Hepatocyte (in vitro differentiated cells): ENCODE measurements at regions not wholly inside any gene's neighbourhood (a gene's known extent, or its start where the extent isn't known, plus 50 kb on each side); places are given as distances from the start of the nearest gene placed in this dataset.

Experiments used
- DNase-seq: peaks from one replicate; pipeline ENCODE4 v3.0.0-alpha.2; 2016; ENCODE audit warnings: low spot score
- H2AFZ ChIP-seq: fragments of 200-600 bp; sonication (generic); 2 replicates; pipeline ENCODE4 v1.6.0; 2016; ENCODE audit warnings: antibody characterized with exemption, mild to moderate bottlenecking
- H3K27ac ChIP-seq: fragments of 200-600 bp; sonication (generic); 2 replicates; pipeline ENCODE4 v1.5.1; 2016; ENCODE audit warnings: mild to moderate bottlenecking
- H3K27me3 ChIP-seq: fragments of 200-600 bp; sonication (generic); 2 replicates; pipeline ENCODE4 v1.6.1; 2016
- H3K36me3 ChIP-seq: fragments of 200-600 bp; sonication (generic); replicated peaks from 2 replicates; pipeline ENCODE4 v1.5.1; 2016; ENCODE audit warnings: low read depth; ENCODE audit not compliant: insufficient read depth
- H3K4me1 ChIP-seq: fragments of 200-600 bp; sonication (generic); 2 replicates; pipeline ENCODE4 v1.5.1; 2016; ENCODE audit warnings: mild to moderate bottlenecking, moderate library complexity; ENCODE audit not compliant: insufficient read depth
- H3K4me2 ChIP-seq: fragments of 200-600 bp; sonication (generic); 2 replicates; pipeline ENCODE4 v1.6.0; 2016
- H3K4me3 ChIP-seq: fragments of 200-600 bp; sonication (generic); 2 replicates; pipeline ENCODE4 v1.5.1; 2016; ENCODE audit warnings: mild to moderate bottlenecking
- H3K79me2 ChIP-seq: fragments of 200-600 bp; sonication (generic); 2 replicates; pipeline ENCODE4 v1.6.0; 2017; ENCODE audit warnings: mild to moderate bottlenecking
- H3K9me2 ChIP-seq: fragments of 200-600 bp; sonication (generic); replicated peaks from 2 replicates; pipeline ENCODE4 v1.6.0; 2017; ENCODE audit warnings: mild to moderate bottlenecking; ENCODE audit not compliant: insufficient read depth
- H3K9me3 ChIP-seq: fragments of 200-600 bp; sonication (generic); 2 replicates; pipeline ENCODE4 v1.5.1; 2016; ENCODE audit warnings: low read depth, mild to moderate bottlenecking
- H4K20me1 ChIP-seq: fragments of 200-600 bp; sonication (generic); 2 replicates; pipeline ENCODE4 v1.6.0; 2016; ENCODE audit warnings: mild to moderate bottlenecking; ENCODE audit not compliant: insufficient read depth, poor library complexity, severe bottlenecking
- CTCF ChIP-seq: fragments of 200-600 bp; sonication (generic); IDR thresholded peaks from 2 replicates; pipeline ENCODE4 v1.5.1; 2016; ENCODE audit warnings: antibody characterized with exemption, mild to moderate bottlenecking; ENCODE audit not compliant: poor library complexity
- EZH2 ChIP-seq: fragments of 200-600 bp; sonication (generic); IDR thresholded peaks from 2 replicates; pipeline ENCODE4 v1.6.1; 2016; ENCODE audit warnings: antibody characterized with exemption, mild to moderate bottlenecking, borderline replicate concordance
- EZH2phosphoT487 ChIP-seq: fragments of 200-600 bp; sonication (generic); IDR thresholded peaks from one replicate; pipeline ENCODE4 v1.6.1; 2018; ENCODE audit warnings: antibody characterized with exemption, mild to moderate bottlenecking, low read depth, moderate library complexity; ENCODE audit not compliant: unreplicated experiment, severe bottlenecking
- WGBS: methylation state at CpG from one replicate; pipeline ENCODE4 v1.1.6; 2016; ENCODE audit warnings: low lambda C conversion rate; ENCODE audit errors: missing lambda C conversion rate; 5-methylcytosine and 5-hydroxymethylcytosine counted together

- WGBS: 85% methylated on average over 8 of the region's 8 CpGs
- no peak for DNase-seq
- no peak overlapping the region for H2AFZ ChIP-seq
- H3K4me3 ChIP-seq: no peak overlapping the region
- no peaks in the 10 kb centered on the region for H3K36me3 ChIP-seq
- H3K4me1 ChIP-seq: peaks cover 3% of the 10 kb centered on the region
- no peaks in the 10 kb centered on the region for H3K27me3 ChIP-seq
- H3K79me2 ChIP-seq: peaks cover 88% of the 10 kb centered on the region
- no peak overlapping the region for H3K27ac ChIP-seq
- no peak for TF ChIP-seq EZH2phosphoT487
- TF ChIP-seq CTCF: no peak
- no peak for TF ChIP-seq EZH2
- H3K9me2 ChIP-seq: no peaks in the 10 kb centered on the region
- no peaks in the 10 kb centered on the region for H3K9me3 ChIP-seq
- peaks cover 2% of the 10 kb centered on the region for H4K20me1 ChIP-seq
- H3K4me2 ChIP-seq: no peak overlapping the region
Observed at GRCh38 chr6:144351379-144352127, 66.4 kb downstream of the UTRN start.

- no peak overlapping the region for H3K4me3 ChIP-seq
Observed at GRCh38 chr6:144352331-144352730, 67.2 kb downstream of the UTRN start.

GRCh38 chr6:144353871-144354314 lies 68.8 kb downstream of the UTRN start:
- no peaks in the 10 kb centered on the region for H3K36me3 ChIP-seq
- H4K20me1 ChIP-seq: peaks cover 2% of the 10 kb centered on the region
- H3K79me2 ChIP-seq: peaks cover 79% of the 10 kb centered on the region
- no peak overlapping the region for H3K4me3 ChIP-seq
- H3K4me2 ChIP-seq: no peak overlapping the region
- H3K9me3 ChIP-seq: no peaks in the 10 kb centered on the region
- no peaks in the 10 kb centered on the region for H3K9me2 ChIP-seq
- no peak overlapping the region for H3K27ac ChIP-seq
- H2AFZ ChIP-seq: no peak overlapping the region
- 92% methylated on average over 5 of the region's 5 CpGs for whole genome bisulfite sequencing
- H3K4me1 ChIP-seq: peaks cover 3% of the 10 kb centered on the region
- H3K27me3 ChIP-seq: no peaks in the 10 kb centered on the region
- no peak for DNase-seq
- TF ChIP-seq EZH2phosphoT487: no peak
- TF ChIP-seq EZH2: no peak
- TF ChIP-seq CTCF: no peak

More at GRCh38 chr6:144352331-144352730, 67.2 kb downstream of the UTRN start:
- Histone ChIP-seq H2AFZ (no peak overlapping the region), H4K20me1 (peaks cover 2% of the 10 kb centered on the region), H3K36me3 (no peaks in the 10 kb centered on the region), H3K27me3 (no peaks in the 10 kb centered on the region), H3K9me2 (no peaks in the 10 kb centered on the region), H3K4me1 (peaks cover 3% of the 10 kb centered on the region), H3K79me2 (peaks cover 81% of the 10 kb centered on the region), H3K27ac (no peak overlapping the region), H3K9me3 (no peaks in the 10 kb centered on the region), H3K4me2 (no peak overlapping the region)
- no peak for DNase-seq
- TF ChIP-seq EZH2: no peak
- 92% methylated on average over 2 of the region's 2 CpGs for WGBS

GRCh38 chr6:144359783-144360182 lies 74.6 kb downstream of the UTRN start:
- Histone ChIP-seq H3K4me1 (no peaks in the 10 kb centered on the region), H3K4me2 (no peak overlapping the region), H3K4me3 (no peak overlapping the region), H3K79me2 (peaks cover 85% of the 10 kb centered on the region), H3K36me3 (no peaks in the 10 kb centered on the region), H3K9me3 (no peaks in the 10 kb centered on the region), H2AFZ (no peak overlapping the region), H4K20me1 (peaks cover 2% of the 10 kb centered on the region), H3K9me2 (no peaks in the 10 kb centered on the region), H3K27ac (no peak overlapping the region), H3K27me3 (no peaks in the 10 kb centered on the region)
- DNase-seq: no peak
- no peak for TF ChIP-seq CTCF
- no peak for TF ChIP-seq EZH2phosphoT487
- no peak for TF ChIP-seq EZH2
- 84% methylated on average over 1 of the region's 1 CpG for WGBS
